ENCODE measurements at regions not wholly inside any gene's neighbourhood (a gene's known extent, or its start where the extent isn't known, plus 50 kb on each side); places are given as distances from the start of the nearest gene placed in this dataset.

GRCh38 chr18:55907453-55908175, 319.6 kb upstream of the TCF4 start:
- TF ChIP-seq CTCF (IDR thresholded peaks at IDR 0.05), result no peak
- no peak for TF ChIP-seq POLR2AphosphoS5 (IDR thresholded peaks at IDR 0.05)
- no peak for TF ChIP-seq EP300 (IDR thresholded peaks at IDR 0.05)

Measured in sigmoid colon (tissue), 4 donors.